ENCODE measurements at regions not wholly inside any gene's neighbourhood (a gene's known extent, or its start where the extent isn't known, plus 50 kb on each side); places are given as distances from the start of the nearest gene placed in this dataset.
A peak's percentile ranks its signal among the peaks of the same experiment; 100 is the strongest.

GRCh38 chr9:93807166-93808074 lies 147.7 kb downstream of the BARX1 start:
- 46 to 51% (median 48%) methylated on average over 14 of the region's 14 CpGs for WGBS, 5 donors
- intact Hi-C loops (cut with DNase I; ENCODE audit: low total_unique reads) = no loop called here
- no peaks in the 10 kb centered on the region for H3K36me3 ChIP-seq
- H3K9me3 ChIP-seq = peaks cover 0 to 24% (median 2%) of the 10 kb centered on the region in 8 donors
- H3K27me3 ChIP-seq (replicated peaks in 1 of 7) = peaks cover 0 to 53% (median 11%) of the 10 kb centered on the region in 7 donors
- TF ChIP-seq POLR2A (IDR thresholded peaks at IDR 0.05) (no peak), CTCF (IDR thresholded peaks at IDR 0.05 in 8 of 11, conservative IDR thresholded peaks at IDR 0.05 in 3 of 11) (no peak), POLR2AphosphoS5 (IDR thresholded peaks at IDR 0.05) (no peak)
- DNase-seq = peak; percentile 44
- H3K4me3 ChIP-seq = no peak overlapping the region
- H3K4me1 ChIP-seq = no peaks in the 10 kb centered on the region
- H3K27ac ChIP-seq = no peak overlapping the region

- peaks cover 0 to 35% (median 13%) of the 10 kb centered on the region in 8 donors for H3K9me3 ChIP-seq
- intact Hi-C loops (cut with DNase I; ENCODE audit: low total_unique reads) = no loop called here
- no peak overlapping the region for H3K27ac ChIP-seq
- peaks cover 0 to 27% (median 0%) of the 10 kb centered on the region in 7 donors for H3K27me3 ChIP-seq (replicated peaks in 1 of 7)
- no peaks in the 10 kb centered on the region for H3K4me1 ChIP-seq
- WGBS, 5 donors = 61 to 90% (median 71%) methylated on average over 4 to 7 of the region's 7 CpGs
- no peak for TF ChIP-seq POLR2AphosphoS5 (IDR thresholded peaks at IDR 0.05)
- no peak for TF ChIP-seq POLR2A (IDR thresholded peaks at IDR 0.05)
- no peak for TF ChIP-seq CTCF (IDR thresholded peaks at IDR 0.05 in 8 of 11, conservative IDR thresholded peaks at IDR 0.05 in 3 of 11)
- H3K4me3 ChIP-seq = no peak overlapping the region
- DNase-seq = no peak
- H3K36me3 ChIP-seq = no peaks in the 10 kb centered on the region
Observed at GRCh38 chr9:93801581-93802284, 153.4 kb downstream of the BARX1 start.

GRCh38 chr9:93801120-93801519 lies 154.0 kb downstream of the BARX1 start:
- Histone ChIP-seq H3K36me3 (no peaks in the 10 kb centered on the region), H3K27me3 (replicated peaks in 1 of 7) (peaks cover 0 to 27% (median 0%) of the 10 kb centered on the region in 7 donors), H3K9me3 (peaks cover 0 to 33% (median 13%) of the 10 kb centered on the region in 8 donors), H3K4me1 (no peaks in the 10 kb centered on the region), H3K27ac (no peak overlapping the region), H3K4me3 (no peak overlapping the region)
- no peak for TF ChIP-seq POLR2AphosphoS5 (IDR thresholded peaks at IDR 0.05)
- TF ChIP-seq POLR2A (IDR thresholded peaks at IDR 0.05) = no peak
- no peak for TF ChIP-seq CTCF (IDR thresholded peaks at IDR 0.05 in 8 of 11, conservative IDR thresholded peaks at IDR 0.05 in 3 of 11)
- no peak for DNase-seq
- 38 to 77% (median 68%) methylated on average over 3 to 4 of the region's 4 CpGs for WGBS, 5 donors
- intact Hi-C loops (cut with DNase I; ENCODE audit: low total_unique reads) = no loop called here

- H3K27ac ChIP-seq = no peak overlapping the region
- intact Hi-C loops (cut with DNase I; ENCODE audit: low total_unique reads) = no loop called here
- H3K4me1 ChIP-seq = no peaks in the 10 kb centered on the region
- no peak for DNase-seq
- TF ChIP-seq CTCF (IDR thresholded peaks at IDR 0.05 in 8 of 11, conservative IDR thresholded peaks at IDR 0.05 in 3 of 11) = no peak
- TF ChIP-seq POLR2A (IDR thresholded peaks at IDR 0.05) = no peak
- no peak for TF ChIP-seq POLR2AphosphoS5 (IDR thresholded peaks at IDR 0.05)
- no peaks in the 10 kb centered on the region for H3K36me3 ChIP-seq
- 89 to 98% (median 92%) methylated on average over 1 of the region's 1 CpG for WGBS, 5 donors
- no peak overlapping the region for H3K4me3 ChIP-seq
- H3K9me3 ChIP-seq = peaks cover 0 to 15% (median 6%) of the 10 kb centered on the region in 8 donors
- peaks cover 0 to 7% (median 0%) of the 10 kb centered on the region in 7 donors for H3K27me3 ChIP-seq (replicated peaks in 1 of 7)
Observed at GRCh38 chr9:93792358-93792757, 162.8 kb downstream of the BARX1 start.

Data from spleen (tissue), 11 donors.